ENCODE measurements at regions not wholly inside any gene's neighbourhood (a gene's known extent, or its start where the extent isn't known, plus 50 kb on each side); places are given as distances from the start of the nearest gene placed in this dataset.
"Not testable (repeated sequence)": the region's sequence is repeated elsewhere in the genome, so short reads cannot be mapped to it uniquely, and the experiment has no call there.

DNA sequence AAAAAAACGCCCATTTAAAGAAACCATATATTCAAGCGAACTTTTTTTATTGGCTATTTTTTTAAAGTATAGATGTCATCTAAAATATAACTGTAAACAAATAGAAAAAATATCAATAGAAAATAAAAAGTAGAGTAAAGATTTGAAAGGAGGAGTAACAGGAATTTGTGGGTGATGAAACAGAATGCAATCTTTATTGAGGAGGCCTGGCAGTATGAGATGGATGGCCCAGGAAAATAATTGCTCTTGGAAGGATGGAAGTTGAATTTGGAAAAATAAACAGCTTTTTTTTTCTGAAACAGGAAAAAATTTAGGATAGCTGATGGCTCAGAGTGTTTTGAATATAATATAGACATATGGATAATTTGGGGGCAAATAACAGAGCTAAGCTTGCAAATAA lies 219.0 kb downstream of the CASP12 start:
- no peak overlapping the region for H3K4me3 ChIP-seq (ENCODE audit: low read depth, low read length)
- ChIA-PET CTCF (interaction anchor here (0.7 kb wide), 1 partner anchor 1184 kb away, joined by 3 read pairs; no protein-coding TSS in a partner anchor), POLR2A (interaction anchor here (0.7 kb wide), 1 partner anchor 762 kb away, joined by 3 read pairs; no protein-coding TSS in a partner anchor)
- DNase-seq (ENCODE audit: low read depth, low spot score) = no peak
- TF ChIP-seq, protein P1, sequence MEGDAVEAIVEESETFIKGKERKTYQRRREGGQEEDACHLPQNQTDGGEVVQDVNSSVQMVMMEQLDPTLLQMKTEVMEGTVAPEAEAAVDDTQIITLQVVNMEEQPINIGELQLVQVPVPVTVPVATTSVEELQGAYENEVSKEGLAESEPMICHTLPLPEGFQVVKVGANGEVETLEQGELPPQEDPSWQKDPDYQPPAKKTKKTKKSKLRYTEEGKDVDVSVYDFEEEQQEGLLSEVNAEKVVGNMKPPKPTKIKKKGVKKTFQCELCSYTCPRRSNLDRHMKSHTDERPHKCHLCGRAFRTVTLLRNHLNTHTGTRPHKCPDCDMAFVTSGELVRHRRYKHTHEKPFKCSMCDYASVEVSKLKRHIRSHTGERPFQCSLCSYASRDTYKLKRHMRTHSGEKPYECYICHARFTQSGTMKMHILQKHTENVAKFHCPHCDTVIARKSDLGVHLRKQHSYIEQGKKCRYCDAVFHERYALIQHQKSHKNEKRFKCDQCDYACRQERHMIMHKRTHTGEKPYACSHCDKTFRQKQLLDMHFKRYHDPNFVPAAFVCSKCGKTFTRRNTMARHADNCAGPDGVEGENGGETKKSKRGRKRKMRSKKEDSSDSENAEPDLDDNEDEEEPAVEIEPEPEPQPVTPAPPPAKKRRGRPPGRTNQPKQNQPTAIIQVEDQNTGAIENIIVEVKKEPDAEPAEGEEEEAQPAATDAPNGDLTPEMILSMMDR (IDR thresholded peaks at IDR 0.05; ENCODE audit: insufficient read depth, low read length, missing control alignments) = no peak

GRCh38 chr11:104678408-104678807 lies 219.9 kb downstream of the CASP12 start:
- DNase-seq (ENCODE audit: low read depth, low spot score) = no peak
- TF ChIP-seq, protein P1 (IDR thresholded peaks at IDR 0.05; ENCODE audit: insufficient read depth, low read length, missing control alignments) = no peak
- ChIA-PET CTCF (no interaction called here), POLR2A (no interaction called here)
- no peak overlapping the region for H3K4me3 ChIP-seq (ENCODE audit: low read depth, low read length)

GRCh38 chr11:104677069-104677468 lies 221.2 kb downstream of the CASP12 start:
- CTCF ChIA-PET; DNase-seq (ENCODE audit: low read depth, low spot score); H3K4me3 ChIP-seq (ENCODE audit: low read depth, low read length); POLR2A ChIA-PET: not testable (repeated sequence)

DNA sequence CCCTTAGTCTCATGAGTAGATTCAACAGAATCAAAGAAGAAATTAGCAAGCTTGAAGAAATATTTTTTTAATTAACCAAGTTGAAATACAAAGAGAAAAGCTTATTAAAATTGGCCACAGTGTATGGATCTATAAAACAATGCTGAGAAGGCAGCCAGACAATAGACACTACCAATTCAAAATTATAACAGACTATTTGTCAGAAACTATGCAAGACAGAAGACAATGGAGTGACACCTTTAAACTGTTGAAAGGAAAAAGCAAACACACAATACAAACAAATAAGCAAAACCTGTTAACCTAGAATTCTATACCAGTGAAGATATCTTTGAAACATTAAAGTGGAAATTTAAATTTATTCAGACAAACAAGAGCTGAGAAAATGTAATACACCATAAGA lies 225.4 kb downstream of the CASP12 start:
- ChIA-PET POLR2A (no interaction called here), CTCF (no interaction called here)
- TF ChIP-seq, protein P1 (IDR thresholded peaks at IDR 0.05; ENCODE audit: insufficient read depth, low read length, missing control alignments) = no peak
- DNase-seq (ENCODE audit: low read depth, low spot score) = no peak
- H3K4me3 ChIP-seq (ENCODE audit: low read depth, low read length) = no peak overlapping the region

DNA sequence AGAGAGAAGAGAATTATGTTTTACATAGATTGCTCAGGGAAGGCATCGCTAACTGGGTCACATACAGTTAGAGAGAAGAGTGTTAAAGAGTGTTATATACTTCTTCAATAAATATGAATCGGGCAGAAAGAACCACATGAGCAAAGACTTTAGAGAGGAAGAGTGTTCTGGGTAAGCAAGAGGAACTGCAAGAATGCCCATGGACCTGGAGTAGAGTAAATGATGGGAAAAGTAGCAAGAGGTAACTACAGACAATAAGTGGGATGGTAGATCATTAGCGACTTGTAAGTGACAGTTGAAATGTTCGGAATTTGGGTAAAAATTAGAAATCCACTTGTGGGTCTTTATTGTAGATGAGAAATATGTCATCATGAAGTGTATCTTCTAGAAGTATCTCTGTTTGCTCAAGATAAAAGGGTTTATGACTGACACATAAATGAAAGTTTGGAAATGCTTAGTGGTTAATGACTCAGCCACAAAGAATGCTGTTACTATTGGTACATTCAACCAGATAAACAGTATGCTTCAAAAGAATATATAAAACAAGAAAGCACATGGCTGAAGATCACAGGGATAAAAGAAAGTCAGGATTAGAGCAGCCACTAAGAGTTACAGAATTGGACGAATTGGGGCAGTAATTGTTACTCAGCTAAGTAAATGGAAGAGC lies 229.3 kb downstream of the CASP12 start:
- CTCF ChIA-PET = no interaction called here
- DNase-seq (ENCODE audit: low read depth, low spot score) = peak; percentile 26
- TF ChIP-seq, protein P1 (IDR thresholded peaks at IDR 0.05; ENCODE audit: insufficient read depth, low read length, missing control alignments) = no peak
- POLR2A ChIA-PET = no interaction called here
- H3K4me3 ChIP-seq (ENCODE audit: low read depth, low read length) = no peak overlapping the region

- TF ChIP-seq, protein P1 (IDR thresholded peaks at IDR 0.05; ENCODE audit: insufficient read depth, low read length, missing control alignments) = no peak
- CTCF ChIA-PET = no interaction called here
- no peak overlapping the region for H3K4me3 ChIP-seq (ENCODE audit: low read depth, low read length)
- POLR2A ChIA-PET = no interaction called here
- no peak for DNase-seq (ENCODE audit: low read depth, low spot score)
Measured at GRCh38 chr11:104666624-104667023, 231.6 kb downstream of the CASP12 start.

DNA sequence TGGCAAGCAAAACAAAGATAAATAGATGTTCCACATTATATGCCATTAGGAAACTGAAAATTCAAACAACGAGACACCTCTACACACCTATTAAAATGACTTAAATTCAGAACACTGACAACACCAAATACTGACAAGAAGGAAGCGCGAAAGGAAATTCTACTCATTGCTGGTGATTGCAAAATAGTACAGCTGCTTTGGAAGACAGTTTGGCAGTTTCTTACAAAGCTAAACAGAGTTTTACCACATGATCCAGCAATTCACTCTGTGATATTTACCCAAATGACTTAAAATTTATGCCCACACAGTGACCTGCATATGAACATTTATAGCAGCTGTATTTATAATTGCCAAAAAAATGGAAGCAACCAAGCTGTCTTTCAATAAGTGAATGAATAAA lies 232.6 kb downstream of the CASP12 start:
- no peak overlapping the region for H3K4me3 ChIP-seq (ENCODE audit: low read depth, low read length)
- POLR2A ChIA-PET = no interaction called here
- TF ChIP-seq, protein P1 (IDR thresholded peaks at IDR 0.05; ENCODE audit: insufficient read depth, low read length, missing control alignments) = no peak
- CTCF ChIA-PET = no interaction called here
- DNase-seq (ENCODE audit: low read depth, low spot score) = no peak

Measured in AG04449 (cell line).